ENCODE measurements at regions not wholly inside any gene's neighbourhood (a gene's known extent, or its start where the extent isn't known, plus 50 kb on each side); places are given as distances from the start of the nearest gene placed in this dataset.
"Not testable (repeated sequence)": the region's sequence is repeated elsewhere in the genome, so short reads cannot be mapped to it uniquely, and the experiment has no call there.

- TF ChIP-seq EZH2 (IDR thresholded peaks at IDR 0.05; ENCODE audit: borderline replicate concordance, low read length); CTCF (IDR thresholded peaks at IDR 0.05; ENCODE audit: low read length): not testable (repeated sequence)
Observed at GRCh38 chr13:50173045-50173444, 157.8 kb downstream of the KCNRG start.

All from OCI-LY1 (cell line).